MCF 10A (cell line): ENCODE measurements at regions not wholly inside any gene's neighbourhood (a gene's known extent, or its start where the extent isn't known, plus 50 kb on each side); places are given as distances from the start of the nearest gene placed in this dataset.

Source experiments
- BruUV-seq: library from RNA; stranded (reverse); fragments of 400-500 nt; replicated peaks from 2 replicates; lab custom pipeline; 2021; lab: Mats Ljungman, UMichigan
- CTCF ChIA-PET: fragments of 300-600 bp; sonication (Branson Sonifier 250); formaldehyde crosslinking; extraction: SDS; loops from one replicate; lab custom pipeline; 2021; ENCODE audit warnings: antibody characterized with exemption, inconsistent platforms; lab: Yijun Ruan, JAX
- POLR2A ChIA-PET: fragments of 300-600, 350-650 bp; sonication (Branson Sonifier 250); formaldehyde crosslinking; extraction: SDS; loops from one replicate; lab custom pipeline; 2020; ENCODE audit warnings: antibody characterized with exemption, inconsistent platforms; lab: Yijun Ruan, JAX
- DNase-seq: peaks from one replicate; pipeline ENCODE4 v3.0.0-alpha.2; 2018; ENCODE audit not compliant: unreplicated experiment
- H3K27ac Mint-ChIP-seq: one replicate; pipeline ENCODE4 v1.8.0; 2022; ENCODE audit warnings: mild to moderate bottlenecking, low read depth, mixed read lengths; ENCODE audit not compliant: unreplicated experiment
- H3K27me3 Mint-ChIP-seq: one replicate; pipeline ENCODE4 v1.8.0; 2022; ENCODE audit warnings: mixed read lengths; ENCODE audit not compliant: insufficient read depth, unreplicated experiment
- H3K36me3 Mint-ChIP-seq: one replicate; pipeline ENCODE4 v1.8.0; 2022; ENCODE audit warnings: mild to moderate bottlenecking, moderate library complexity, mixed read lengths; ENCODE audit not compliant: insufficient read depth, unreplicated experiment
- H3K4me1 Mint-ChIP-seq: one replicate; pipeline ENCODE4 v1.8.0; 2022; ENCODE audit warnings: mixed read lengths; ENCODE audit not compliant: insufficient read depth, unreplicated experiment
- H3K4me3 Mint-ChIP-seq: one replicate; pipeline ENCODE4 v1.8.0; 2022; ENCODE audit warnings: mild to moderate bottlenecking, moderate library complexity, mixed read lengths; ENCODE audit not compliant: unreplicated experiment
- H3K9me3 Mint-ChIP-seq: one replicate; pipeline ENCODE4 v1.8.0; 2022; ENCODE audit warnings: mixed read lengths; ENCODE audit not compliant: unreplicated experiment
- intact Hi-C: fragments of 100-400 bp; cut with micrococcal nuclease; formaldehyde crosslinking; loops from 2 replicates; pipeline ENCODE4 v1.14.1; 2022
- TF ChIP-seq, protein P1 (sequence below): fragments of 200-600 bp; IDR thresholded peaks from one replicate; pipeline ENCODE4 v1.8.0; 2022; ENCODE audit warnings: antibody characterized with exemption, mild to moderate bottlenecking; ENCODE audit not compliant: unreplicated experiment

DNA sequence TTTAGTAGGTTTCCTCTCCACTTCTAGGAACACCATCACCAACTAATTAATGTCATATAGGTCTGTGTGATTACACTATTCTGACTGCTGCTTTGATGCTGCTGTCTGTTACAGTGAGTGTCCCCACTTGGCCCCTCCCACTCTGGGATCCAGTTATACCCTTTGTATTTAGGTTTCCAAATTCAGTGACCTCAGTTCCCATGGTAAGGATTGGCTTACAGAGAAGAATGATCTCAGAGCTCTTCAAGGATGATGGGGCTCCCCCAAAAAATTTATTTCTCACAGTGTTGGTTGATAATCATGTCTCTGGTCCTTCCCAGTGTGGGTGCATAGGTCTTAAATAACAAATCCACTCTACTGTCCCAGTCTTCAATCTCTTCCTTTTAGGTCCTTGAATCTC lies 210.0 kb upstream of the MYL2 start:
- H3K27ac Mint-ChIP-seq, result no peak overlapping the region
- peaks cover 6% of the 10 kb centered on the region for H3K36me3 Mint-ChIP-seq
- no peak for DNase-seq
- H3K4me3 Mint-ChIP-seq, result no peak overlapping the region
- BruUV-seq, result no TSS peak
- H3K4me1 Mint-ChIP-seq, result no peaks in the 10 kb centered on the region
- intact Hi-C loops, result no loop called here
- TF ChIP-seq, protein P1, sequence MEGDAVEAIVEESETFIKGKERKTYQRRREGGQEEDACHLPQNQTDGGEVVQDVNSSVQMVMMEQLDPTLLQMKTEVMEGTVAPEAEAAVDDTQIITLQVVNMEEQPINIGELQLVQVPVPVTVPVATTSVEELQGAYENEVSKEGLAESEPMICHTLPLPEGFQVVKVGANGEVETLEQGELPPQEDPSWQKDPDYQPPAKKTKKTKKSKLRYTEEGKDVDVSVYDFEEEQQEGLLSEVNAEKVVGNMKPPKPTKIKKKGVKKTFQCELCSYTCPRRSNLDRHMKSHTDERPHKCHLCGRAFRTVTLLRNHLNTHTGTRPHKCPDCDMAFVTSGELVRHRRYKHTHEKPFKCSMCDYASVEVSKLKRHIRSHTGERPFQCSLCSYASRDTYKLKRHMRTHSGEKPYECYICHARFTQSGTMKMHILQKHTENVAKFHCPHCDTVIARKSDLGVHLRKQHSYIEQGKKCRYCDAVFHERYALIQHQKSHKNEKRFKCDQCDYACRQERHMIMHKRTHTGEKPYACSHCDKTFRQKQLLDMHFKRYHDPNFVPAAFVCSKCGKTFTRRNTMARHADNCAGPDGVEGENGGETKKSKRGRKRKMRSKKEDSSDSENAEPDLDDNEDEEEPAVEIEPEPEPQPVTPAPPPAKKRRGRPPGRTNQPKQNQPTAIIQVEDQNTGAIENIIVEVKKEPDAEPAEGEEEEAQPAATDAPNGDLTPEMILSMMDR, result no peak
- H3K9me3 Mint-ChIP-seq, result no peaks in the 10 kb centered on the region
- peaks cover 15% of the 10 kb centered on the region for H3K27me3 Mint-ChIP-seq
- POLR2A ChIA-PET, result no interaction called here
- CTCF ChIA-PET, result no interaction called here

DNA sequence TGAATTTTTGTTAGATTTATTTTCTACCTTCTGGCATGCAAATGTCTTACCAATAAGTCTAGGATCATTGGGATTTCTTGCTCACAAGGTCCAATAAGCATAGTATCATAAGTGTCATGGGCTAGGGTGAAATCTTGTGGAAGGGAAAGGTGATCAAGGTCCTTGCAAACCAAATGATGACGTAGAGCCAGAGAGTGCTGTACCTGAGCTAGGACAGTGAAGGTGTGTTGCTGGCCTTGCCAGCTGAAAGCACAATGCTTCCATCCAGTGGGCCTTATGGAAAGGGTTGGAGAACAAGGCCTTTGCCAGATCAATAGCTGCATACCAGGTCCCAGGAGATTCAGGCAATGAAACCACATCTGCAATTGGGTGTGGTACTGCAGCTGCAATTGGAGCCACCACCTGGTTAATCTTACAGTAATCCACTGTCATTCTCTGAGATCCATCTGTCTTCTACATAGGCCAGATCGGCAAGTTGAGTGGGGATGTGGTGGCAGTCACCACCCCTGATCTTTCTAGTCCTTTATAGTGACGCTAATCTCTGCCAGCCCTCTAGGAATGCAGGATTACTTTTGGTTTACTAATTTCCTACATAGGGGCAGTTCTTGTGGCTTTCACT lies 208.9 kb upstream of the MYL2 start:
- intact Hi-C loops, result no loop called here
- TF ChIP-seq, protein P1, result no peak
- ChIA-PET CTCF (interaction anchor here (0.6 kb wide), 1 partner anchor 234 kb away, joined by 3 read pairs; no protein-coding TSS in a partner anchor), POLR2A (interaction anchor here (0.8 kb wide), 1 partner anchor 10 kb away, joined by 3 read pairs; no protein-coding TSS in a partner anchor)
- BruUV-seq, result no TSS peak
- no peaks in the 10 kb centered on the region for H3K4me1 Mint-ChIP-seq
- H3K36me3 Mint-ChIP-seq, result peaks cover 6% of the 10 kb centered on the region
- no peak overlapping the region for H3K27ac Mint-ChIP-seq
- no peaks in the 10 kb centered on the region for H3K9me3 Mint-ChIP-seq
- no peak for DNase-seq
- H3K4me3 Mint-ChIP-seq, result no peak overlapping the region
- peaks cover 4% of the 10 kb centered on the region for H3K27me3 Mint-ChIP-seq

DNA sequence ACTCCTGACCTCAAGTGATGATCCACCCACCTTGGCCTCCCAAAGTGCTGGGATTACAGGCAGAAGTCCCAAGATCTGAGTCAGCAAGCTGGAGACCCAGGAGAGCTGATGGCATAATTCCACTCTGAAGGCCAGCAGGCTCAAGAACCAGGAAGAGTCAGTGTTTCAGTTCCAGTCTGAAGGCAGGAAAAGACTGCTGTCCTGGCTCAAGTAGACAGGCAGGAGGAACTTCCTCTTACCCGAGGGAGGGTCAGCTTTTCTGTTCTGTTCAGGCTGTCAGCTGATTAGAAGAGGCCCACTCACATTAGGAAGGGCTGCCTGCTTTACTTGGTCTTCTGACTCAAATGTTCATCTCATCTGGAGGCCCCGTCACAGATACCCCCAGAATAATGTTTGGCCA lies 206.0 kb upstream of the MYL2 start:
- H3K27ac Mint-ChIP-seq, result no peak overlapping the region

DNA sequence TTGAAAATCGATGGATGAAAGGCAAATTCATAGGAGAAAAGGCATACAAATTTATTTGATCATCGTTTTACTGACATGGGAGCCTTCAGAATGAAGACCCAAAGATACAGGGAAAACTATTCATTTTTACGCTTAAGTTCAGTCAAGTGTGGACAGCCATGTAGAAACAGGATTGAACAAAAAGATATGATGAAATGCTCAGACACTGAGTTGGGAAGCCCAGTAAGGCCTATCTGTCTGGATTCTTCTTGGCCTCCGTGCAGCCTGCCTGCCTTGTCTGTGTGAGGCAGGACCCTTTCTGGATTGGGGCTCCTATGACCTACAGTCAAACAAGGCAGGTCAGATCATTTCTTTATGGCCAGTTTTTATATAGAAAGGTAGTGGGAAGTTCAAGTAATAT lies 203.8 kb upstream of the MYL2 start:
- no TSS peak for BruUV-seq
- no peaks in the 10 kb centered on the region for H3K9me3 Mint-ChIP-seq
- no peaks in the 10 kb centered on the region for H3K27me3 Mint-ChIP-seq
- no peak overlapping the region for H3K27ac Mint-ChIP-seq
- H3K4me1 Mint-ChIP-seq, result no peaks in the 10 kb centered on the region
- DNase-seq, result no peak
- ChIA-PET CTCF (no interaction called here), POLR2A (no interaction called here)
- intact Hi-C loops, result no loop called here
- H3K4me3 Mint-ChIP-seq, result no peak overlapping the region
- peaks cover 5% of the 10 kb centered on the region for H3K36me3 Mint-ChIP-seq
- TF ChIP-seq, protein P1, result no peak

More for the DNA sequence above, 206.0 kb upstream of the MYL2 start:
- intact Hi-C loops, result no loop called here
- ChIA-PET CTCF (interaction anchor here (0.8 kb wide), 1 partner anchor 194 kb away, joined by 3 read pairs; no protein-coding TSS in a partner anchor), POLR2A (no interaction called here)
- no peak for DNase-seq
- TF ChIP-seq, protein P1, result no peak
- BruUV-seq, result no TSS peak
- H3K4me3 Mint-ChIP-seq, result no peak overlapping the region
- H3K9me3 Mint-ChIP-seq, result no peaks in the 10 kb centered on the region
- no peaks in the 10 kb centered on the region for H3K27me3 Mint-ChIP-seq
- peaks cover 5% of the 10 kb centered on the region for H3K36me3 Mint-ChIP-seq
- H3K4me1 Mint-ChIP-seq, result no peaks in the 10 kb centered on the region
